GM23338 (cell line): ENCODE measurements at regions not wholly inside any gene's neighbourhood (a gene's known extent, or its start where the extent isn't known, plus 50 kb on each side); places are given as distances from the start of the nearest gene placed in this dataset.

Experiments
- ATAC-seq: fragments of 200-7000 bp; cut with Tn5 transposase; 3 replicates; pipeline ENCODE4 v1.9.1; 2020
- DNase-seq: peaks from one replicate; pipeline ENCODE4 v3.0.0-alpha.2; 2015; ENCODE audit warnings: low spot score
- H2AFZ ChIP-seq: fragments of 200-600 bp; sonication (generic); 2 replicates; pipeline ENCODE4 v1.8.0; 2016; ENCODE audit warnings: antibody characterized with exemption, mild to moderate bottlenecking, moderate library complexity
- H3F3A ChIP-seq: fragments of 200-600 bp; sonication (generic); replicated peaks from 2 replicates; pipeline ENCODE4 v1.8.0; 2017; ENCODE audit warnings: antibody characterized with exemption, mixed run types, low read depth
- H3K27ac ChIP-seq: fragments of 200-600 bp; sonication (generic); 2 replicates; pipeline ENCODE4 v1.6.1; 2016; ENCODE audit warnings: low read depth
- H3K27me3 ChIP-seq: fragments of 200-600 bp; sonication (generic); 2 replicates; pipeline ENCODE4 v1.8.0; 2016; ENCODE audit warnings: mild to moderate bottlenecking, mixed run types, moderate library complexity; ENCODE audit not compliant: insufficient read depth
- H3K36me3 ChIP-seq: fragments of 200-600 bp; sonication (generic); 2 replicates; pipeline ENCODE4 v1.8.0; 2016; ENCODE audit warnings: mild to moderate bottlenecking; ENCODE audit not compliant: insufficient read depth
- H3K4me1 ChIP-seq: fragments of 200-600 bp; sonication (generic); 2 replicates; pipeline ENCODE4 v1.8.0; 2016; ENCODE audit warnings: mild to moderate bottlenecking, moderate library complexity; ENCODE audit not compliant: insufficient read depth
- H3K4me2 ChIP-seq: fragments of 200-600 bp; sonication (generic); 2 replicates; pipeline ENCODE4 v1.7.1; 2017; ENCODE audit warnings: mixed run types
- H3K4me3 ChIP-seq: fragments of 200-600 bp; sonication (generic); 2 replicates; pipeline ENCODE4 v1.6.1; 2016; ENCODE audit warnings: mixed run types
- H3K79me2 ChIP-seq: fragments of 200-600 bp; sonication (generic); replicated peaks from 2 replicates; pipeline ENCODE4 v1.8.0; 2017; ENCODE audit warnings: mild to moderate bottlenecking; ENCODE audit not compliant: insufficient read depth
- H3K9me2 ChIP-seq: fragments of 200-600 bp; sonication (generic); 2 replicates; pipeline ENCODE4 v1.8.0; 2017; ENCODE audit not compliant: insufficient read depth
- H4K20me1 ChIP-seq: fragments of 200-600 bp; sonication (generic); replicated peaks from 2 replicates; pipeline ENCODE4 v1.8.0; 2017; ENCODE audit warnings: mild to moderate bottlenecking; ENCODE audit not compliant: insufficient read depth
- H3K27ac Mint-ChIP-seq: 2 replicates; pipeline ENCODE4 v1.8.0; 2020; ENCODE audit warnings: inconsistent platforms, mild to moderate bottlenecking, moderate library complexity, mixed read lengths
- H3K27me3 Mint-ChIP-seq: 3 replicates; pipeline ENCODE4 v1.8.0; 2022; ENCODE audit warnings: low read depth, mild to moderate bottlenecking, moderate library complexity, mixed read lengths, inconsistent platforms; ENCODE audit not compliant: insufficient read depth, poor library complexity
- H3K36me3 Mint-ChIP-seq: 3 replicates; pipeline ENCODE4 v1.8.0; 2021; ENCODE audit warnings: low read depth, mild to moderate bottlenecking, inconsistent platforms, moderate library complexity, mixed read lengths
- H3K4me1 Mint-ChIP-seq: 3 replicates; pipeline ENCODE4 v1.8.0; 2020; ENCODE audit warnings: mild to moderate bottlenecking, inconsistent platforms, mixed read lengths
- H3K4me3 Mint-ChIP-seq: 3 replicates; pipeline ENCODE4 v1.8.0; 2021; ENCODE audit warnings: moderate library complexity, mild to moderate bottlenecking, inconsistent platforms, mixed read lengths
- H3K9me3 Mint-ChIP-seq: 3 replicates; pipeline ENCODE4 v1.8.0; 2020; ENCODE audit warnings: moderate library complexity, mild to moderate bottlenecking, inconsistent platforms, mixed read lengths
- CREB1 ChIP-seq: fragments of 250-450 bp; sonication (Bioruptor Pico); IDR thresholded peaks from 2 replicates; pipeline ENCODE4 v1.5.0; 2020; ENCODE audit warnings: low read depth, mild to moderate bottlenecking, moderate library complexity
- EZH2 ChIP-seq: fragments of 200-600 bp; sonication (generic); IDR thresholded peaks from one replicate; pipeline ENCODE4 v1.8.0; 2017; ENCODE audit warnings: antibody characterized with exemption, mild to moderate bottlenecking, low read depth; ENCODE audit not compliant: unreplicated experiment
- EZH2phosphoT487 ChIP-seq: fragments of 200-600 bp; sonication (generic); IDR thresholded peaks from one replicate; pipeline ENCODE4 v1.8.1; 2018; ENCODE audit warnings: antibody characterized with exemption; ENCODE audit not compliant: unreplicated experiment
- JUNB ChIP-seq: IDR thresholded peaks from one replicate; pipeline ENCODE4 v1.6.1; 2016; ENCODE audit warnings: antibody characterized with exemption; ENCODE audit not compliant: unreplicated experiment
- NANOG ChIP-seq: IDR thresholded peaks from 2 replicates; pipeline ENCODE4 v1.6.1; 2016; ENCODE audit warnings: antibody characterized with exemption, borderline replicate concordance
- POLR2AphosphoS5 ChIP-seq: IDR thresholded peaks from 2 replicates; pipeline ENCODE4 v1.6.1; 2016; ENCODE audit warnings: antibody characterized with exemption, low read depth
- STAT1 ChIP-seq: IDR thresholded peaks from one replicate; pipeline ENCODE4 v1.6.1; 2016; ENCODE audit warnings: antibody characterized with exemption; ENCODE audit not compliant: unreplicated experiment
- ZNF114 ChIP-seq: fragments of 250-450 bp; sonication (Bioruptor Pico); IDR thresholded peaks from 2 replicates; pipeline ENCODE4 v1.5.0; 2020; ENCODE audit warnings: mild to moderate bottlenecking, moderate library complexity
- ZNF331 ChIP-seq: fragments of 250-450 bp; sonication (Bioruptor Pico); IDR thresholded peaks from 2 replicates; pipeline ENCODE4 v1.5.0; 2020; ENCODE audit warnings: low read depth, mild to moderate bottlenecking, moderate library complexity
- TF ChIP-seq, protein P1 (sequence below): IDR thresholded peaks from one replicate; pipeline ENCODE4 v1.6.1; 2018; ENCODE audit warnings: antibody characterized with exemption; ENCODE audit not compliant: unreplicated experiment
- TF ChIP-seq, protein P2 (sequence below): fragments of 250-450 bp; sonication (Bioruptor Pico); IDR thresholded peaks from 2 replicates; pipeline ENCODE4 v1.5.0; 2020; ENCODE audit warnings: mild to moderate bottlenecking, moderate library complexity
- TF ChIP-seq, protein P3 (sequence below): IDR thresholded peaks from 2 replicates; pipeline ENCODE4 v1.6.1; 2016; ENCODE audit warnings: antibody characterized with exemption
- TF ChIP-seq, protein P4 (sequence below), 2 experiments: fragments of 200-600 bp in 1 of 2; sonication (generic) in 1 of 2; conservative IDR thresholded peaks; 2 replicates each; pipeline versions ENCODE4 v1.5.1 to v1.6.1; 2016 to 2017; ENCODE audit warnings: antibody characterized with exemption in 2 of 2, low read depth in 2 of 2, mild to moderate bottlenecking in 2 of 2, moderate library complexity in 1 of 2

DNA sequence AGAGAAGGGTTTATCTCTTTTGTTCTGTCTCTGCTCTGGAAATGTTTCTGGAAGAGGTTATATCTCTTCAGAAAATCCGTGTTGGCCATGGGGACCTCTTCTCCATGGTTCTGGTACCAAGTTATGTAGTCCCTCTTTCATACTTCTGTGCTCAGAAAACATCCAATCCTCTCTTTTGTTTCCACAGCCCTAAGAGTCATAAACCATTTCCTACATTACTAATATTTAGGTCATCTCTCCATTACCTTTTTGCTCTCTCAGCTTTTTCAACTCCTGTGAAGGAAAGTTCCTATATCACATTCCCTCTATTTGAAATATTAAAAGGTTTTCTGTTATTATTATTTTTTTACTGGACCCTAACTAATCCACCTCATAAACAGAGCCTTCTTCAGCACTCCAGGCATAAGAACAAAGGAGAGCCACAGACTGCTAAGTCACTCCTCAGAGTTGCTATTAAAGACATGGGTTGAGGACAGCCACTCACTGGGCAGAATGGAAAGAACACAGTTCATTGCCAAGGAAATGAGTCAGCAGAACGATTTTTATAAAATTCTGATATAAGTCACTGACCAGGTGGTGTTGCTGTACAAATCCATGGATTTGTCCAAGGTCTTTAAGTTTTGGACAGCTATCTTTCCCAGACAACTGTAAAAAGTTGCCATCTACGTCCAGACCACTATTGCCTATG is 122.4 kb upstream of the NPY2R start:
- Histone ChIP-seq H3K4me1 (no peaks in the 10 kb centered on the region), H3K27ac (no peak overlapping the region), H3K79me2 (no peaks in the 10 kb centered on the region), H3K36me3 (no peaks in the 10 kb centered on the region), H3K9me2 (0 out of 2 replicates have a peak, but pooled peaks cover 11% of the 10 kb centered on the region), H3K4me2 (no peak overlapping the region), H3F3A (no peaks in the 10 kb centered on the region), H4K20me1 (no peaks in the 10 kb centered on the region), H3K27me3 (no peaks in the 10 kb centered on the region), H3K4me3 (no peak overlapping the region), H2AFZ (no peak overlapping the region)
- ATAC-seq (no peak), DNase-seq (no peak)
- Mint-ChIP-seq H3K9me3 (no peaks in the 10 kb centered on the region), H3K27me3 (no peaks in the 10 kb centered on the region), H3K36me3 (no peaks in the 10 kb centered on the region), H3K4me1 (no peaks in the 10 kb centered on the region), H3K27ac (0 out of 2 replicates have a peak overlapping the region, but pooled peaks have one; percentile 43), H3K4me3 (no peak overlapping the region)
- TF ChIP-seq EZH2phosphoT487 (no peak), NANOG (no peak), ZNF114 (CRISPR knock-in tag) (no peak), JUNB (no peak), POLR2AphosphoS5 (no peak), EZH2 (no peak), CREB1 (no peak), STAT1 (no peak), ZNF331 (CRISPR knock-in tag) (no peak)
- TF ChIP-seq, protein P1, sequence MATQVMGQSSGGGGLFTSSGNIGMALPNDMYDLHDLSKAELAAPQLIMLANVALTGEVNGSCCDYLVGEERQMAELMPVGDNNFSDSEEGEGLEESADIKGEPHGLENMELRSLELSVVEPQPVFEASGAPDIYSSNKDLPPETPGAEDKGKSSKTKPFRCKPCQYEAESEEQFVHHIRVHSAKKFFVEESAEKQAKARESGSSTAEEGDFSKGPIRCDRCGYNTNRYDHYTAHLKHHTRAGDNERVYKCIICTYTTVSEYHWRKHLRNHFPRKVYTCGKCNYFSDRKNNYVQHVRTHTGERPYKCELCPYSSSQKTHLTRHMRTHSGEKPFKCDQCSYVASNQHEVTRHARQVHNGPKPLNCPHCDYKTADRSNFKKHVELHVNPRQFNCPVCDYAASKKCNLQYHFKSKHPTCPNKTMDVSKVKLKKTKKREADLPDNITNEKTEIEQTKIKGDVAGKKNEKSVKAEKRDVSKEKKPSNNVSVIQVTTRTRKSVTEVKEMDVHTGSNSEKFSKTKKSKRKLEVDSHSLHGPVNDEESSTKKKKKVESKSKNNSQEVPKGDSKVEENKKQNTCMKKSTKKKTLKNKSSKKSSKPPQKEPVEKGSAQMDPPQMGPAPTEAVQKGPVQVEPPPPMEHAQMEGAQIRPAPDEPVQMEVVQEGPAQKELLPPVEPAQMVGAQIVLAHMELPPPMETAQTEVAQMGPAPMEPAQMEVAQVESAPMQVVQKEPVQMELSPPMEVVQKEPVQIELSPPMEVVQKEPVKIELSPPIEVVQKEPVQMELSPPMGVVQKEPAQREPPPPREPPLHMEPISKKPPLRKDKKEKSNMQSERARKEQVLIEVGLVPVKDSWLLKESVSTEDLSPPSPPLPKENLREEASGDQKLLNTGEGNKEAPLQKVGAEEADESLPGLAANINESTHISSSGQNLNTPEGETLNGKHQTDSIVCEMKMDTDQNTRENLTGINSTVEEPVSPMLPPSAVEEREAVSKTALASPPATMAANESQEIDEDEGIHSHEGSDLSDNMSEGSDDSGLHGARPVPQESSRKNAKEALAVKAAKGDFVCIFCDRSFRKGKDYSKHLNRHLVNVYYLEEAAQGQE: no peak
- TF ChIP-seq, protein P2, sequence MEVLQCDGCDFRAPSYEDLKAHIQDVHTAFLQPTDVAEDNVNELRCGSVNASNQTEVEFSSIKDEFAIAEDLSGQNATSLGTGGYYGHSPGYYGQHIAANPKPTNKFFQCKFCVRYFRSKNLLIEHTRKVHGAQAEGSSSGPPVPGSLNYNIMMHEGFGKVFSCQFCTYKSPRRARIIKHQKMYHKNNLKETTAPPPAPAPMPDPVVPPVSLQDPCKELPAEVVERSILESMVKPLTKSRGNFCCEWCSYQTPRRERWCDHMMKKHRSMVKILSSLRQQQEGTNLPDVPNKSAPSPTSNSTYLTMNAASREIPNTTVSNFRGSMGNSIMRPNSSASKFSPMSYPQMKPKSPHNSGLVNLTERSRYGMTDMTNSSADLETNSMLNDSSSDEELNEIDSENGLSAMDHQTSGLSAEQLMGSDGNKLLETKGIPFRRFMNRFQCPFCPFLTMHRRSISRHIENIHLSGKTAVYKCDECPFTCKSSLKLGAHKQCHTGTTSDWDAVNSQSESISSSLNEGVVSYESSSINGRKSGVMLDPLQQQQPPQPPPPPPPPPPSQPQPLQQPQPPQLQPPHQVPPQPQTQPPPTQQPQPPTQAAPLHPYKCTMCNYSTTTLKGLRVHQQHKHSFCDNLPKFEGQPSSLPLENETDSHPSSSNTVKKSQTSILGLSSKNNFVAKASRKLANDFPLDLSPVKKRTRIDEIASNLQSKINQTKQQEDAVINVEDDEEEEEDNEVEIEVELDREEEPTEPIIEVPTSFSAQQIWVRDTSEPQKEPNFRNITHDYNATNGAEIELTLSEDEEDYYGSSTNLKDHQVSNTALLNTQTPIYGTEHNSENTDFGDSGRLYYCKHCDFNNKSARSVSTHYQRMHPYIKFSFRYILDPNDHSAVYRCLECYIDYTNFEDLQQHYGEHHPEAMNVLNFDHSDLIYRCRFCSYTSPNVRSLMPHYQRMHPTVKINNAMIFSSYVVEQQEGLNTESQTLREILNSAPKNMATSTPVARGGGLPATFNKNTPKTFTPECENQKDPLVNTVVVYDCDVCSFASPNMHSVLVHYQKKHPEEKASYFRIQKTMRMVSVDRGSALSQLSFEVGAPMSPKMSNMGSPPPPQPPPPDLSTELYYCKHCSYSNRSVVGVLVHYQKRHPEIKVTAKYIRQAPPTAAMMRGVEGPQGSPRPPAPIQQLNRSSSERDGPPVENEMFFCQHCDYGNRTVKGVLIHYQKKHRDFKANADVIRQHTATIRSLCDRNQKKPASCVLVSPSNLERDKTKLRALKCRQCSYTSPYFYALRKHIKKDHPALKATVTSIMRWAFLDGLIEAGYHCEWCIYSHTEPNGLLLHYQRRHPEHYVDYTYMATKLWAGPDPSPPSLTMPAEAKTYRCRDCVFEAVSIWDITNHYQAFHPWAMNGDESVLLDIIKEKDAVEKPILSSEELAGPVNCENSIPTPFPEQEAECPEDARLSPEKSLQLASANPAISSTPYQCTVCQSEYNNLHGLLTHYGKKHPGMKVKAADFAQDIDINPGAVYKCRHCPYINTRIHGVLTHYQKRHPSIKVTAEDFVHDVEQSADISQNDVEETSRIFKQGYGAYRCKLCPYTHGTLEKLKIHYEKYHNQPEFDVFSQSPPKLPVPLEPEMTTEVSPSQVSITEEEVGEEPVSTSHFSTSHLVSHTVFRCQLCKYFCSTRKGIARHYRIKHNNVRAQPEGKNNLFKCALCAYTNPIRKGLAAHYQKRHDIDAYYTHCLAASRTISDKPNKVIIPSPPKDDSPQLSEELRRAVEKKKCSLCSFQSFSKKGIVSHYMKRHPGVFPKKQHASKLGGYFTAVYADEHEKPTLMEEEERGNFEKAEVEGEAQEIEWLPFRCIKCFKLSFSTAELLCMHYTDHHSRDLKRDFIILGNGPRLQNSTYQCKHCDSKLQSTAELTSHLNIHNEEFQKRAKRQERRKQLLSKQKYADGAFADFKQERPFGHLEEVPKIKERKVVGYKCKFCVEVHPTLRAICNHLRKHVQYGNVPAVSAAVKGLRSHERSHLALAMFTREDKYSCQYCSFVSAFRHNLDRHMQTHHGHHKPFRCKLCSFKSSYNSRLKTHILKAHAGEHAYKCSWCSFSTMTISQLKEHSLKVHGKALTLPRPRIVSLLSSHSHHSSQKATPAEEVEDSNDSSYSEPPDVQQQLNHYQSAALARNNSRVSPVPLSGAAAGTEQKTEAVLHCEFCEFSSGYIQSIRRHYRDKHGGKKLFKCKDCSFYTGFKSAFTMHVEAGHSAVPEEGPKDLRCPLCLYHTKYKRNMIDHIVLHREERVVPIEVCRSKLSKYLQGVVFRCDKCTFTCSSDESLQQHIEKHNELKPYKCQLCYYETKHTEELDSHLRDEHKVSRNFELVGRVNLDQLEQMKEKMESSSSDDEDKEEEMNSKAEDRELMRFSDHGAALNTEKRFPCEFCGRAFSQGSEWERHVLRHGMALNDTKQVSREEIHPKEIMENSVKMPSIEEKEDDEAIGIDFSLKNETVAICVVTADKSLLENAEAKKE (CRISPR knock-in tag): no peak
- TF ChIP-seq, protein P3, sequence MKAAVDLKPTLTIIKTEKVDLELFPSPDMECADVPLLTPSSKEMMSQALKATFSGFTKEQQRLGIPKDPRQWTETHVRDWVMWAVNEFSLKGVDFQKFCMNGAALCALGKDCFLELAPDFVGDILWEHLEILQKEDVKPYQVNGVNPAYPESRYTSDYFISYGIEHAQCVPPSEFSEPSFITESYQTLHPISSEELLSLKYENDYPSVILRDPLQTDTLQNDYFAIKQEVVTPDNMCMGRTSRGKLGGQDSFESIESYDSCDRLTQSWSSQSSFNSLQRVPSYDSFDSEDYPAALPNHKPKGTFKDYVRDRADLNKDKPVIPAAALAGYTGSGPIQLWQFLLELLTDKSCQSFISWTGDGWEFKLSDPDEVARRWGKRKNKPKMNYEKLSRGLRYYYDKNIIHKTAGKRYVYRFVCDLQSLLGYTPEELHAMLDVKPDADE: no peak
- TF ChIP-seq, protein P4, sequence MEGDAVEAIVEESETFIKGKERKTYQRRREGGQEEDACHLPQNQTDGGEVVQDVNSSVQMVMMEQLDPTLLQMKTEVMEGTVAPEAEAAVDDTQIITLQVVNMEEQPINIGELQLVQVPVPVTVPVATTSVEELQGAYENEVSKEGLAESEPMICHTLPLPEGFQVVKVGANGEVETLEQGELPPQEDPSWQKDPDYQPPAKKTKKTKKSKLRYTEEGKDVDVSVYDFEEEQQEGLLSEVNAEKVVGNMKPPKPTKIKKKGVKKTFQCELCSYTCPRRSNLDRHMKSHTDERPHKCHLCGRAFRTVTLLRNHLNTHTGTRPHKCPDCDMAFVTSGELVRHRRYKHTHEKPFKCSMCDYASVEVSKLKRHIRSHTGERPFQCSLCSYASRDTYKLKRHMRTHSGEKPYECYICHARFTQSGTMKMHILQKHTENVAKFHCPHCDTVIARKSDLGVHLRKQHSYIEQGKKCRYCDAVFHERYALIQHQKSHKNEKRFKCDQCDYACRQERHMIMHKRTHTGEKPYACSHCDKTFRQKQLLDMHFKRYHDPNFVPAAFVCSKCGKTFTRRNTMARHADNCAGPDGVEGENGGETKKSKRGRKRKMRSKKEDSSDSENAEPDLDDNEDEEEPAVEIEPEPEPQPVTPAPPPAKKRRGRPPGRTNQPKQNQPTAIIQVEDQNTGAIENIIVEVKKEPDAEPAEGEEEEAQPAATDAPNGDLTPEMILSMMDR (conservative IDR thresholded peaks at IDR 0.05; ENCODE audit: low read depth in 2 of 2): no peak
